AG10803 (cell line): ENCODE measurements at regions not wholly inside any gene's neighbourhood (a gene's known extent, or its start where the extent isn't known, plus 50 kb on each side); places are given as distances from the start of the nearest gene placed in this dataset.

Experiments
- DNase-seq: peaks from one replicate; pipeline ENCODE4 v3.0.0; 2010; ENCODE audit warnings: low read depth
- H3K4me3 ChIP-seq: 2 replicates; pipeline ENCODE4 v1.5.1; 2011; ENCODE audit warnings: mild to moderate bottlenecking, low read length, control low read depth
- TF ChIP-seq, protein P1 (sequence below): conservative IDR thresholded peaks from 2 replicates; pipeline ENCODE4 v1.5.1; 2011; ENCODE audit warnings: mild to moderate bottlenecking, low read length, control low read depth, inconsistent platforms

DNA sequence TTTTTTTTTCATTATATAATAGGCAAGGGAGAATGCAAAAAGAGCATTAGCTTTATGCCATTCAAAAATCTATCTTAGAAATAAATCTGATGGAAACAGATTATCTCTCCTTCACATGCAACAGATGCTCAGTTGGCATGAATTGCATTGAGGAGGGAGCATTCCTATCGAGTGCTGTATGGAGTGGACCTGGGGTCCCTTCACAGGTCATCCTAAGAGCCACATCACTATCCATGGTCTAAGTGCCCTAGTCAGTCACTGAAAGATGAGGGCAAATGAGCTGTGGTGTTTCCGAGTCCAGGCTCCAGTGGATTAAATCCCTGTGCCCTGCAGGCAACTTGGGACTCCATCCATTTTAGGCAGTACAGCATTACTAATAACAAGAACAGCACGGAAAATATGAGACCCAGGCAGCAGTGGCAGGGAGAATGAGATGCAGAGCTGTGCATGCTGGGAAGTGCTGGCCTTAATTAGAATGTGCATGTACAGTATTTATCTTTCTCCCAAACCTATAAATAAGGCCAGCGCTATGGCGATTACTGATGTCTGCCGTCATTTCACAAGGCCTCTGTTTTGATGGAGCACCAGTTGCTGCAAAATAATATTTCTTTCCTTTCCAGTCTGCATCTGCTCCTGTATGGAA, 512.3 kb upstream of the PLXNA2 start:
- no peak for DNase-seq
- TF ChIP-seq, protein P1, sequence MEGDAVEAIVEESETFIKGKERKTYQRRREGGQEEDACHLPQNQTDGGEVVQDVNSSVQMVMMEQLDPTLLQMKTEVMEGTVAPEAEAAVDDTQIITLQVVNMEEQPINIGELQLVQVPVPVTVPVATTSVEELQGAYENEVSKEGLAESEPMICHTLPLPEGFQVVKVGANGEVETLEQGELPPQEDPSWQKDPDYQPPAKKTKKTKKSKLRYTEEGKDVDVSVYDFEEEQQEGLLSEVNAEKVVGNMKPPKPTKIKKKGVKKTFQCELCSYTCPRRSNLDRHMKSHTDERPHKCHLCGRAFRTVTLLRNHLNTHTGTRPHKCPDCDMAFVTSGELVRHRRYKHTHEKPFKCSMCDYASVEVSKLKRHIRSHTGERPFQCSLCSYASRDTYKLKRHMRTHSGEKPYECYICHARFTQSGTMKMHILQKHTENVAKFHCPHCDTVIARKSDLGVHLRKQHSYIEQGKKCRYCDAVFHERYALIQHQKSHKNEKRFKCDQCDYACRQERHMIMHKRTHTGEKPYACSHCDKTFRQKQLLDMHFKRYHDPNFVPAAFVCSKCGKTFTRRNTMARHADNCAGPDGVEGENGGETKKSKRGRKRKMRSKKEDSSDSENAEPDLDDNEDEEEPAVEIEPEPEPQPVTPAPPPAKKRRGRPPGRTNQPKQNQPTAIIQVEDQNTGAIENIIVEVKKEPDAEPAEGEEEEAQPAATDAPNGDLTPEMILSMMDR = no peak
- H3K4me3 ChIP-seq = no peak overlapping the region

DNA sequence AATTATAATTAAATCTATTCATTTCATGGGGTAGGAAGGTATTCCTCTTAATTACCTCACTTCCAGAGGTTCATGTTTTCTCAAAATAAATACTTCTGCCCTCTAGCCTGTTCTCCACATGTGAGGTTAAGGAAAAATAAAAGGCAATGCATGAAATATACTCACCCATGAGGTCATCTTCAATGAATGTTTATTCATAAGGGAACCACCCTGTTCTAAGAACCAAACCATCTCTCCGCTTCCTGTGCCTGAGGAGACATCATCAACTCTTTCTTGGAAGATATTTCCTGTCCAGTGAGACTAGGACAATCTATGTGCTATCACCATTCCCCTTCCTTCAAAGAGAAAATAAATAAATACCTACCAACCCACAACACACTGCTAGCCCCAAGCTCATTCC, 513.7 kb upstream of the PLXNA2 start:
- TF ChIP-seq, protein P1 = no peak
- DNase-seq = no peak

DNA sequence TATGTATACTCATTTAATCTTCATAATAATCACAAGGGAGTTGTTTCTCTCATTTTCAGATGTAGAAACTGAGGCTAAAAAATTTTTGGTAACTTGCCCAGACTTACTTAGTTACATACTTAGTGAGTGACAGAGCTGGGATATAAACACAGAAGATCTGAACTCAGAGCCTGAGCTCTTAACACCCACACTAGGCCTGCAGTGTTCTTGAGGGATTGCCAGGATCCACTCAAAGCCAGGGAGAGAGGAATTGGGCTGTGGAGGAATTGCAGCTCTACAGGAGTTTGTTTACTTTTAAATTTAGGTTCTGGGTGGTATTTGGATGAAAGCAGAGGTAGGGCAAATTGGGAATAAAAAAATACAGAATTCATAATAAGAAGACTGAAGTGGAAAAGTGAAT, 515.1 kb upstream of the PLXNA2 start:
- TF ChIP-seq, protein P1 = no peak
- no peak overlapping the region for H3K4me3 ChIP-seq
- no peak for DNase-seq

More for the DNA sequence above, 513.7 kb upstream of the PLXNA2 start:
- H3K4me3 ChIP-seq = no peak overlapping the region

DNA sequence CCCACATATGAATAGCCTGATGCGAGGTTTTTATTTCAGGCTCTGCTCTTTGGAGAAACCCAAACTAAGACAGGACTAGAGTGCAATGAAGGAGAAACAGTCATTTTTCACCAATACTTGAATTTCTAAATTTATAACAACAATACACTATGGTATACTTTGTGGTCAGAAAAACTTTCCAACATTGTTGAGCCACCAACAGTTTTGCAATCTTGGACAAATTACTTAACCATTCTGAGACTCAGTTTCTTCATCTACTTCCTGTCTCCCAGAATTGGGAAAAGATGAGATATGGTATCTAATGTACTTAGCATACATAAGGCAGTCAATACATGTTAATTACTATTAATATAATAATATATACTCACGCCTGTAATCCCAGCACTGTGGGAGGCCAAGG, 519.8 kb upstream of the PLXNA2 start:
- H3K4me3 ChIP-seq = no peak overlapping the region
- no peak for DNase-seq
- TF ChIP-seq, protein P1 = no peak

DNA sequence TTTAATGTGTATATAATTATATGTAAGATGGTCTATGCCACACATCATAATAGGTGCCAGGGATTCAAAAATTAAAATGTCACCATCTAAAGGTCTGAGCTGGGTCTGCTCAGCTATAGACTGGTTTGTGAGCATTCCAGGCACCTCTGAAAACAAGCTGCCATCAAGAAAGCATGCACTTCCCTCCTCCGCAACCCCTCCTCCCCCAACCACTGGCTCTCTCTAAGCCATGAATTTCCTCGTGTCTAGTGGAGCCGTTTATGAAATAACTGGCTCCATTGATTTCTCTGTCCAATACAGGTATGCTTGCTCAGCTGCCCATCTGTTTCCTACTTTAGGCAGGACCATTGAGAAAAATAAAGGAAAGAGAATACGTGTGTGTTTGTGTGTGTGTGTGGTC, 522.6 kb upstream of the PLXNA2 start:
- TF ChIP-seq, protein P1 = no peak
- no peak for DNase-seq
- no peak overlapping the region for H3K4me3 ChIP-seq

DNA sequence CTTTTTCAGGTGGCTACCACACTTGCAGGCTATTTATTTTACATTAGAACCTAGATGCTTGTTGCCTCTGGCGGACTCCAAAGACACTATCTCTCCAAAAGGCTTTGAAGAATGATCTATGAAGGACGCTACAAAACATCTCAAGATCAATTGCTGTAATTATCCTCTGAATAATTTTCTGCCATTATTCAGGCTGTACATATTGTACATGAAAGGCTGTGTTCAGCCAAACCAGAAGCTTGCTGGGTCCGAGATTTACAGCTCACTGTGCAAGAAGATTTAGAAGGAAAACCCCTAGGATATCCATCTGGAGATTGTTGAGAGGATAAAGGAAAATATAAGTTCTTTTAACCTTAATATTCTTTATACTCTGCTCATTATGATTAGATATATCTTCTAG, 523.6 kb upstream of the PLXNA2 start:
- no peak for DNase-seq
- no peak overlapping the region for H3K4me3 ChIP-seq
- TF ChIP-seq, protein P1 = no peak

DNA sequence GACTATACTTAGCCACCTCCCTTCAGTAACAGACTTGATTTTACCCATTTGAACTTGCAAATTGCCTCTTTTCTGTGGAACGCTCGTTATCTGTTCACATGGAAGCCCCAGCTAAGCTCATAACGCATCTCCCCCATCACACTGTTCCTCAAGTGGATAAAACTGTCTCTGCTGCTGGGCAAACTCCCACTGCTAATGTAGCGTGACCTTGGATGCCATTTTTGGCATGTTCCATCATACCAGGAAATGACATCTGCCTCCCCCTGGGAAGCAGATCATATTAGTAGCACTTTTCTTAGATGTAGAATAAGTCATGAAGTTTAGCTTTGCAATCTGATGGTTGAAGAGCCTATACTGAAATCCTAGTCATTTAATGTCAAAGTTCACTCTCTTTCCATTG, 528.7 kb upstream of the PLXNA2 start:
- TF ChIP-seq, protein P1 = no peak
- DNase-seq = no peak

More for the DNA sequence above, 528.7 kb upstream of the PLXNA2 start:
- no peak overlapping the region for H3K4me3 ChIP-seq
